Astrocyte (in vitro differentiated cells and primary cell): ENCODE measurements at regions not wholly inside any gene's neighbourhood (a gene's known extent, or its start where the extent isn't known, plus 50 kb on each side); places are given as distances from the start of the nearest gene placed in this dataset.

Source experiments
- DNase-seq: peaks from one replicate; pipeline ENCODE4 v3.0.0-alpha.2; 2010; ENCODE audit warnings: low read depth
- FAIRE-seq: peaks from 2 replicates; lab custom pipeline; 2011; peaks lifted over from hg19 to GRCh38; lab: Jason Lieb, UNC
- H2AFZ ChIP-seq: 2 replicates; pipeline ENCODE4 v1.6.0; 2012; ENCODE audit warnings: low read depth, low read length, inconsistent platforms
- H3K27ac ChIP-seq: 2 replicates; pipeline ENCODE4 v1.5.1; 2011; ENCODE audit warnings: low read depth, low read length, inconsistent platforms
- H3K27me3 ChIP-seq: 2 replicates; pipeline ENCODE4 v1.6.0; 2011; ENCODE audit warnings: low read length, inconsistent platforms; ENCODE audit not compliant: insufficient read depth
- H3K36me3 ChIP-seq: 2 replicates; pipeline ENCODE4 v1.5.1; 2011; ENCODE audit warnings: low read length, inconsistent platforms; ENCODE audit not compliant: insufficient read depth
- H3K4me1 ChIP-seq: 2 replicates; pipeline ENCODE4 v1.5.1; 2011; ENCODE audit warnings: low read length, inconsistent platforms; ENCODE audit not compliant: insufficient read depth
- H3K4me2 ChIP-seq: 2 replicates; pipeline ENCODE4 v1.6.0; 2012; ENCODE audit warnings: low read length, inconsistent platforms
- H3K4me3 ChIP-seq: 2 replicates; pipeline ENCODE4 v1.5.1; 2011; ENCODE audit warnings: low read depth, mild to moderate bottlenecking, low read length, inconsistent platforms; ENCODE audit not compliant: insufficient read depth
- H3K79me2 ChIP-seq: 2 replicates; pipeline ENCODE4 v1.6.0; 2012; ENCODE audit warnings: mild to moderate bottlenecking, low read length, inconsistent platforms; ENCODE audit not compliant: insufficient read depth
- H3K9ac ChIP-seq: 2 replicates; pipeline ENCODE4 v1.6.0; 2012; ENCODE audit warnings: mild to moderate bottlenecking, low read length, inconsistent platforms
- H3K9me3 ChIP-seq: 2 replicates; pipeline ENCODE4 v1.5.1; 2012; ENCODE audit warnings: low read depth, mild to moderate bottlenecking, low read length, inconsistent platforms; ENCODE audit not compliant: insufficient read depth
- H4K20me1 ChIP-seq: 2 replicates; pipeline ENCODE4 v1.6.0; 2012; ENCODE audit warnings: low read length, inconsistent platforms; ENCODE audit not compliant: insufficient read depth
- H3K27ac Mint-ChIP-seq: one replicate; pipeline ENCODE4 v1.8.0; 2021; ENCODE audit warnings: mild to moderate bottlenecking, mixed read lengths; ENCODE audit not compliant: unreplicated experiment
- H3K27me3 Mint-ChIP-seq: one replicate; pipeline ENCODE4 v1.8.0; 2021; ENCODE audit warnings: low read depth, mixed read lengths; ENCODE audit not compliant: unreplicated experiment
- H3K36me3 Mint-ChIP-seq: one replicate; pipeline ENCODE4 v1.8.0; 2021; ENCODE audit warnings: low read depth, mixed read lengths; ENCODE audit not compliant: unreplicated experiment
- H3K4me1 Mint-ChIP-seq: one replicate; pipeline ENCODE4 v1.8.0; 2021; ENCODE audit warnings: low read depth, mixed read lengths; ENCODE audit not compliant: unreplicated experiment
- H3K4me3 Mint-ChIP-seq: one replicate; pipeline ENCODE4 v1.8.0; 2021; ENCODE audit warnings: mild to moderate bottlenecking, moderate library complexity, mixed read lengths; ENCODE audit not compliant: unreplicated experiment
- H3K9me3 Mint-ChIP-seq: one replicate; pipeline ENCODE4 v1.8.0; 2021; ENCODE audit warnings: mild to moderate bottlenecking, mixed read lengths; ENCODE audit not compliant: unreplicated experiment
- EZH2 ChIP-seq: IDR thresholded peaks from 2 replicates; pipeline ENCODE4 v1.6.1; 2012; ENCODE audit warnings: mild to moderate bottlenecking, low read length, inconsistent platforms; ENCODE audit not compliant: insufficient read depth
- TF ChIP-seq, protein P1 (sequence below): IDR thresholded peaks from 2 replicates; pipeline ENCODE4 v1.5.1; 2011; ENCODE audit warnings: low read depth, mild to moderate bottlenecking, inconsistent platforms, low read length, moderate library complexity; ENCODE audit not compliant: insufficient read depth

DNA sequence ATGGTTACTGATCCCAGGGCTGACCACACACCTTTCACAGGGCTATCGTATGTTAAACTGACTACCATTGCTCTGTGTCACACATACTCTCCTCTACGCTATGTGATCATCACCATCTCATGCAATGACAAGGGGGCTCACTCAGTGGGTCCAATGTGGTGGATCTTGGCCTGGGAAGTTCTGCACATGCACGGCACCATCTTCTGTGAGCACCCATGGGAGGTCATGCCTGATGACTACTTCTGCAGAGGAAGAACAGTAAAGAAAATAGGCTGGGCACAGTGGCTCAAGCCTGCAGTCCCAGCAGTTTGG is 60.0 kb upstream of the FOXD3 start:
- Mint-ChIP-seq H3K4me3 (no peak overlapping the region), H3K4me1 (peaks cover 2% of the 10 kb centered on the region)

DNA sequence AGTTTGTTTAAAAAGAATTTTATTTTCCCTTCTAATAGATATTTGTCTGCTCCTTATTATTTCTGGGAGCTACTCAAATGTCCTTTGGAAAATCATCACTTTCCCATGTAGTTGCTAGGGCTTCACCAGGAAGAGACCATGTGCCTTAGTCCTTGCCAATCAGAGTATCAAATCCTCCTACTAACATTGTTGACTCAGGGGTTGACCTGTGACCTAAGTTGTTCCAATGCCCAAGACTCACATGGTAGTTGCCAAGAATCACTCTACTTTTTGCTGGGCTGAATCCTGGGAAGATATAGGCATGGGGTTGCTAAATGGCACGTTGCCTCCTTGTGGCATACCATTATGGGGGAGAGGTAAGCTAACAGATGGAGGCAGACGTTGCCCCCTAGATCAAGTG is 58.2 kb upstream of the FOXD3 start:
- no peak overlapping the region for H3K4me3 ChIP-seq
- no peaks in the 10 kb centered on the region for H3K79me2 ChIP-seq
- H3K9ac ChIP-seq = no peak overlapping the region
- Mint-ChIP-seq H3K36me3 (no peaks in the 10 kb centered on the region), H3K27ac (no peak overlapping the region), H3K4me3 (no peak overlapping the region), H3K27me3 (no peaks in the 10 kb centered on the region), H3K4me1 (peaks cover 2% of the 10 kb centered on the region), H3K9me3 (no peaks in the 10 kb centered on the region)
- no peaks in the 10 kb centered on the region for H3K27me3 ChIP-seq
- H3K9me3 ChIP-seq = no peaks in the 10 kb centered on the region
- no peak for DNase-seq
- H2AFZ ChIP-seq = no peak overlapping the region
- FAIRE-seq = no peak
- no peaks in the 10 kb centered on the region for H3K36me3 ChIP-seq
- H3K4me1 ChIP-seq = no peaks in the 10 kb centered on the region
- no peak overlapping the region for H3K27ac ChIP-seq
- TF ChIP-seq, protein P1, sequence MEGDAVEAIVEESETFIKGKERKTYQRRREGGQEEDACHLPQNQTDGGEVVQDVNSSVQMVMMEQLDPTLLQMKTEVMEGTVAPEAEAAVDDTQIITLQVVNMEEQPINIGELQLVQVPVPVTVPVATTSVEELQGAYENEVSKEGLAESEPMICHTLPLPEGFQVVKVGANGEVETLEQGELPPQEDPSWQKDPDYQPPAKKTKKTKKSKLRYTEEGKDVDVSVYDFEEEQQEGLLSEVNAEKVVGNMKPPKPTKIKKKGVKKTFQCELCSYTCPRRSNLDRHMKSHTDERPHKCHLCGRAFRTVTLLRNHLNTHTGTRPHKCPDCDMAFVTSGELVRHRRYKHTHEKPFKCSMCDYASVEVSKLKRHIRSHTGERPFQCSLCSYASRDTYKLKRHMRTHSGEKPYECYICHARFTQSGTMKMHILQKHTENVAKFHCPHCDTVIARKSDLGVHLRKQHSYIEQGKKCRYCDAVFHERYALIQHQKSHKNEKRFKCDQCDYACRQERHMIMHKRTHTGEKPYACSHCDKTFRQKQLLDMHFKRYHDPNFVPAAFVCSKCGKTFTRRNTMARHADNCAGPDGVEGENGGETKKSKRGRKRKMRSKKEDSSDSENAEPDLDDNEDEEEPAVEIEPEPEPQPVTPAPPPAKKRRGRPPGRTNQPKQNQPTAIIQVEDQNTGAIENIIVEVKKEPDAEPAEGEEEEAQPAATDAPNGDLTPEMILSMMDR = no peak
- no peak for TF ChIP-seq EZH2
- no peak overlapping the region for H3K4me2 ChIP-seq
- no peaks in the 10 kb centered on the region for H4K20me1 ChIP-seq

More for the DNA sequence above, 60.0 kb upstream of the FOXD3 start:
- Histone ChIP-seq H3K27ac (no peak overlapping the region), H4K20me1 (no peaks in the 10 kb centered on the region), H3K27me3 (no peaks in the 10 kb centered on the region), H3K4me1 (no peaks in the 10 kb centered on the region), H3K4me3 (no peak overlapping the region), H2AFZ (no peak overlapping the region), H3K4me2 (no peak overlapping the region), H3K36me3 (no peaks in the 10 kb centered on the region), H3K9ac (no peak overlapping the region), H3K9me3 (no peaks in the 10 kb centered on the region), H3K79me2 (no peaks in the 10 kb centered on the region)
- no peak for DNase-seq
- H3K9me3 Mint-ChIP-seq = no peaks in the 10 kb centered on the region
- TF ChIP-seq, protein P1 = no peak
- TF ChIP-seq EZH2 = no peak
- no peaks in the 10 kb centered on the region for H3K27me3 Mint-ChIP-seq
- FAIRE-seq = no peak
- H3K27ac Mint-ChIP-seq = no peak overlapping the region
- no peaks in the 10 kb centered on the region for H3K36me3 Mint-ChIP-seq

DNA sequence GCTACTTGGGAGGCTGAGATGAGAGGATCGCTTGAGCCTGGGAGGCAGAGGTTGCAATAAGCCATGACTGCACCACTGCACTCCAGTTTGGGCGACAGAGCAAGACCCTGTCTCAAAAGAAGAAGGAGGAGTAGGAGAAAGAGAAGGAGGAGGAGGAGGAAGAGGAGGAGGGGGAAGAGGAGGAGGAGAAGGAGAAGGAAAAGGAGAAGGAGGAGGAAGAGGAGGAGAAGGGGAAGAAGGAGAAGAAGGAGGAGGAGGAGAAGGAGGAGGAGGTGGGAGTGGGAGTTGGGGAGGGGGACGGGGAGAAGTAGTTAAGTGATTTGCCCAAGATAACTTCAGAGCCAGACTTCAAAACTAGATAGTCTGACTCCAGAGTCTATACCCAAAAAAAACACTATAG is 55.5 kb upstream of the FOXD3 start:
- Histone ChIP-seq H4K20me1 (no peaks in the 10 kb centered on the region), H3K9ac (no peak overlapping the region), H2AFZ (no peak overlapping the region), H3K4me1 (no peaks in the 10 kb centered on the region), H3K4me2 (no peak overlapping the region), H3K36me3 (no peaks in the 10 kb centered on the region), H3K9me3 (no peaks in the 10 kb centered on the region), H3K27me3 (no peaks in the 10 kb centered on the region), H3K27ac (no peak overlapping the region), H3K4me3 (no peak overlapping the region), H3K79me2 (no peaks in the 10 kb centered on the region)
- no peak for FAIRE-seq
- Mint-ChIP-seq H3K4me1 (no peaks in the 10 kb centered on the region), H3K27ac (no peak overlapping the region), H3K4me3 (no peak overlapping the region), H3K36me3 (no peaks in the 10 kb centered on the region), H3K9me3 (no peaks in the 10 kb centered on the region), H3K27me3 (no peaks in the 10 kb centered on the region)
- TF ChIP-seq, protein P1 = no peak
- no peak for TF ChIP-seq EZH2
- no peak for DNase-seq
